HEK293 (cell line): ENCODE measurements at regions not wholly inside any gene's neighbourhood (a gene's known extent, or its start where the extent isn't known, plus 50 kb on each side); places are given as distances from the start of the nearest gene placed in this dataset.

Experiments used
- BCL11B ChIP-seq: fragments of 450-650 bp; formaldehyde crosslinking; IDR thresholded peaks from 2 replicates; pipeline ENCODE4 v1.5.1; 2016; ENCODE audit warnings: low read depth, missing biosample characterization, missing genetic modification characterization
- ZFP3 ChIP-seq: fragments of 450-650 bp; formaldehyde crosslinking; IDR thresholded peaks from 2 replicates; pipeline ENCODE4 v1.5.1; 2016; ENCODE audit warnings: low read depth, missing biosample characterization, missing genetic modification characterization
- ZNF155 ChIP-seq: fragments of 450-650 bp; formaldehyde crosslinking; IDR thresholded peaks from 2 replicates; pipeline ENCODE4 v1.5.1; 2016; ENCODE audit warnings: missing biosample characterization, missing genetic modification characterization
- ZNF292 ChIP-seq: fragments of 450-650 bp; formaldehyde crosslinking; IDR thresholded peaks from 2 replicates; pipeline ENCODE4 v1.5.1; 2016; ENCODE audit warnings: low read depth, missing biosample characterization, missing genetic modification characterization, borderline replicate concordance
- ZNF37A ChIP-seq: fragments of 450-650 bp; IDR thresholded peaks from 2 replicates; pipeline ENCODE4 v1.5.1; 2018; ENCODE audit warnings: missing biosample characterization, missing genetic modification characterization
- ZNF529 ChIP-seq: fragments of 450-650 bp; formaldehyde crosslinking; IDR thresholded peaks from 2 replicates; pipeline ENCODE4 v1.5.1; 2017; ENCODE audit warnings: missing genetic modification characterization, missing biosample characterization; ENCODE audit not compliant: insufficient replicate concordance
- ZNF76 ChIP-seq: fragments of 450-650 bp; formaldehyde crosslinking; IDR thresholded peaks from 2 replicates; pipeline ENCODE4; 2016; ENCODE audit warnings: low read depth, missing biosample characterization, missing genetic modification characterization, borderline replicate concordance
- TF ChIP-seq, protein P1 (sequence below): fragments of 450-650 bp; formaldehyde crosslinking; IDR thresholded peaks from 2 replicates; pipeline ENCODE4 v1.5.1; 2016; ENCODE audit warnings: missing biosample characterization, missing genetic modification characterization
- TF ChIP-seq, protein P2 (sequence below): fragments of 450-650 bp; formaldehyde crosslinking; IDR thresholded peaks from 2 replicates; pipeline ENCODE4 v1.5.1; 2016; ENCODE audit warnings: missing biosample characterization, missing genetic modification characterization
- TF ChIP-seq, protein P3 (sequence below): fragments of 450-650 bp; formaldehyde crosslinking; IDR thresholded peaks from 2 replicates; pipeline ENCODE4 v1.5.1; 2016; ENCODE audit warnings: missing biosample characterization, missing genetic modification characterization
- TF ChIP-seq, protein P4 (sequence below): sonication (generic); formaldehyde crosslinking; IDR thresholded peaks from 2 replicates; pipeline ENCODE4 v1.8.1; 2022; ENCODE audit warnings: mild to moderate bottlenecking, moderate library complexity, missing genetic modification reagents
- TF ChIP-seq, protein P5 (sequence below): fragments of 450-650 bp; formaldehyde crosslinking; IDR thresholded peaks from 2 replicates; pipeline ENCODE4 v1.5.1; 2016; ENCODE audit warnings: missing biosample characterization, missing genetic modification characterization
- TF ChIP-seq, protein P6 (sequence below): fragments of 450-650 bp; formaldehyde crosslinking; IDR thresholded peaks from 2 replicates; pipeline ENCODE4 v1.5.1; 2016; ENCODE audit warnings: missing biosample characterization, missing genetic modification characterization, low read depth

DNA sequence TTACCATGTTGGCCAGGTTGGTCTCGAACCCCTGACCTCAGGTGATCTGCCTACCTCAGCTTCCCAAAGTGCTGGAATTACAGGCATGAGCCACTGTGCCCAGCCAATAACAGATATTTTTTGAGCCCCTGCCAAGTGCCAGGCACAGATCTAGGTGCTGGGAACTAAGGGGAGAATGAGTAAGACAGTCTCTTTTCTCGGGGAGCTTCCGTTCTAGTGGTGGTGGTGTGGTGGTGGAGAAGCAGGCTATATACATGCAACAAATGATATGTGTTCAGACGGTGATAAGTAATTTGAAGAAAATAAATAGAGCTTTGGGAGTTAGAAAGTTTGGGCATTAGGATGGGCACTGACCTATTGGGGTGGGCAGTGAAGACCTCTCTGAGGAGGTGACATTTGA lies 76.7 kb upstream of the VKORC1L1 start:
- TF ChIP-seq, protein P1, sequence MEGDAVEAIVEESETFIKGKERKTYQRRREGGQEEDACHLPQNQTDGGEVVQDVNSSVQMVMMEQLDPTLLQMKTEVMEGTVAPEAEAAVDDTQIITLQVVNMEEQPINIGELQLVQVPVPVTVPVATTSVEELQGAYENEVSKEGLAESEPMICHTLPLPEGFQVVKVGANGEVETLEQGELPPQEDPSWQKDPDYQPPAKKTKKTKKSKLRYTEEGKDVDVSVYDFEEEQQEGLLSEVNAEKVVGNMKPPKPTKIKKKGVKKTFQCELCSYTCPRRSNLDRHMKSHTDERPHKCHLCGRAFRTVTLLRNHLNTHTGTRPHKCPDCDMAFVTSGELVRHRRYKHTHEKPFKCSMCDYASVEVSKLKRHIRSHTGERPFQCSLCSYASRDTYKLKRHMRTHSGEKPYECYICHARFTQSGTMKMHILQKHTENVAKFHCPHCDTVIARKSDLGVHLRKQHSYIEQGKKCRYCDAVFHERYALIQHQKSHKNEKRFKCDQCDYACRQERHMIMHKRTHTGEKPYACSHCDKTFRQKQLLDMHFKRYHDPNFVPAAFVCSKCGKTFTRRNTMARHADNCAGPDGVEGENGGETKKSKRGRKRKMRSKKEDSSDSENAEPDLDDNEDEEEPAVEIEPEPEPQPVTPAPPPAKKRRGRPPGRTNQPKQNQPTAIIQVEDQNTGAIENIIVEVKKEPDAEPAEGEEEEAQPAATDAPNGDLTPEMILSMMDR (tag by site-specific recombination): no peak
- no peak for TF ChIP-seq ZNF529 (tag by site-specific recombination)
- TF ChIP-seq, protein P2, sequence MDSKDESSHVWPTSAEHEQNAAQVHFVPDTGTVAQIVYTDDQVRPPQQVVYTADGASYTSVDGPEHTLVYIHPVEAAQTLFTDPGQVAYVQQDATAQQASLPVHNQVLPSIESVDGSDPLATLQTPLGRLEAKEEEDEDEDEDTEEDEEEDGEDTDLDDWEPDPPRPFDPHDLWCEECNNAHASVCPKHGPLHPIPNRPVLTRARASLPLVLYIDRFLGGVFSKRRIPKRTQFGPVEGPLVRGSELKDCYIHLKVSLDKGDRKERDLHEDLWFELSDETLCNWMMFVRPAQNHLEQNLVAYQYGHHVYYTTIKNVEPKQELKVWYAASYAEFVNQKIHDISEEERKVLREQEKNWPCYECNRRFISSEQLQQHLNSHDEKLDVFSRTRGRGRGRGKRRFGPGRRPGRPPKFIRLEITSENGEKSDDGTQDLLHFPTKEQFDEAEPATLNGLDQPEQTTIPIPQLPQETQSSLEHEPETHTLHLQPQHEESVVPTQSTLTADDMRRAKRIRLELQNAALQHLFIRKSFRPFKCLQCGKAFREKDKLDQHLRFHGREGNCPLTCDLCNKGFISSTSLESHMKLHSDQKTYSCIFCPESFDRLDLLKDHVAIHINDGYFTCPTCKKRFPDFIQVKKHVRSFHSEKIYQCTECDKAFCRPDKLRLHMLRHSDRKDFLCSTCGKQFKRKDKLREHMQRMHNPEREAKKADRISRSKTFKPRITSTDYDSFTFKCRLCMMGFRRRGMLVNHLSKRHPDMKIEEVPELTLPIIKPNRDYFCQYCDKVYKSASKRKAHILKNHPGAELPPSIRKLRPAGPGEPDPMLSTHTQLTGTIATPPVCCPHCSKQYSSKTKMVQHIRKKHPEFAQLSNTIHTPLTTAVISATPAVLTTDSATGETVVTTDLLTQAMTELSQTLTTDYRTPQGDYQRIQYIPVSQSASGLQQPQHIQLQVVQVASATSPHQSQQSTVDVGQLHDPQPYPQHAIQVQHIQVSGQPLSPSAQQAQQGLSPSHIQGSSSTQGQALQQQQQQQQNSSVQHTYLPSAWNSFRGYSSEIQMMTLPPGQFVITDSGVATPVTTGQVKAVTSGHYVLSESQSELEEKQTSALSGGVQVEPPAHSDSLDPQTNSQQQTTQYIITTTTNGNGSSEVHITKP (tag by site-specific recombination): no peak
- TF ChIP-seq, protein P3, sequence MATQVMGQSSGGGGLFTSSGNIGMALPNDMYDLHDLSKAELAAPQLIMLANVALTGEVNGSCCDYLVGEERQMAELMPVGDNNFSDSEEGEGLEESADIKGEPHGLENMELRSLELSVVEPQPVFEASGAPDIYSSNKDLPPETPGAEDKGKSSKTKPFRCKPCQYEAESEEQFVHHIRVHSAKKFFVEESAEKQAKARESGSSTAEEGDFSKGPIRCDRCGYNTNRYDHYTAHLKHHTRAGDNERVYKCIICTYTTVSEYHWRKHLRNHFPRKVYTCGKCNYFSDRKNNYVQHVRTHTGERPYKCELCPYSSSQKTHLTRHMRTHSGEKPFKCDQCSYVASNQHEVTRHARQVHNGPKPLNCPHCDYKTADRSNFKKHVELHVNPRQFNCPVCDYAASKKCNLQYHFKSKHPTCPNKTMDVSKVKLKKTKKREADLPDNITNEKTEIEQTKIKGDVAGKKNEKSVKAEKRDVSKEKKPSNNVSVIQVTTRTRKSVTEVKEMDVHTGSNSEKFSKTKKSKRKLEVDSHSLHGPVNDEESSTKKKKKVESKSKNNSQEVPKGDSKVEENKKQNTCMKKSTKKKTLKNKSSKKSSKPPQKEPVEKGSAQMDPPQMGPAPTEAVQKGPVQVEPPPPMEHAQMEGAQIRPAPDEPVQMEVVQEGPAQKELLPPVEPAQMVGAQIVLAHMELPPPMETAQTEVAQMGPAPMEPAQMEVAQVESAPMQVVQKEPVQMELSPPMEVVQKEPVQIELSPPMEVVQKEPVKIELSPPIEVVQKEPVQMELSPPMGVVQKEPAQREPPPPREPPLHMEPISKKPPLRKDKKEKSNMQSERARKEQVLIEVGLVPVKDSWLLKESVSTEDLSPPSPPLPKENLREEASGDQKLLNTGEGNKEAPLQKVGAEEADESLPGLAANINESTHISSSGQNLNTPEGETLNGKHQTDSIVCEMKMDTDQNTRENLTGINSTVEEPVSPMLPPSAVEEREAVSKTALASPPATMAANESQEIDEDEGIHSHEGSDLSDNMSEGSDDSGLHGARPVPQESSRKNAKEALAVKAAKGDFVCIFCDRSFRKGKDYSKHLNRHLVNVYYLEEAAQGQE (tag by site-specific recombination): no peak
- no peak for TF ChIP-seq ZNF292 (tag by site-specific recombination)
- TF ChIP-seq ZNF76: no peak
- no peak for TF ChIP-seq ZFP3 (tag by site-specific recombination)
- TF ChIP-seq, protein P4, sequence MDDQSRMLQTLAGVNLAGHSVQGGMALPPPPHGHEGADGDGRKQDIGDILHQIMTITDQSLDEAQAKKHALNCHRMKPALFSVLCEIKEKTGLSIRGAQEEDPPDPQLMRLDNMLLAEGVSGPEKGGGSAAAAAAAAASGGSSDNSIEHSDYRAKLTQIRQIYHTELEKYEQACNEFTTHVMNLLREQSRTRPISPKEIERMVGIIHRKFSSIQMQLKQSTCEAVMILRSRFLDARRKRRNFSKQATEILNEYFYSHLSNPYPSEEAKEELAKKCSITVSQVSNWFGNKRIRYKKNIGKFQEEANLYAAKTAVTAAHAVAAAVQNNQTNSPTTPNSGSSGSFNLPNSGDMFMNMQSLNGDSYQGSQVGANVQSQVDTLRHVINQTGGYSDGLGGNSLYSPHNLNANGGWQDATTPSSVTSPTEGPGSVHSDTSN (CRISPR knock-in tag): no peak
- TF ChIP-seq, protein P5, sequence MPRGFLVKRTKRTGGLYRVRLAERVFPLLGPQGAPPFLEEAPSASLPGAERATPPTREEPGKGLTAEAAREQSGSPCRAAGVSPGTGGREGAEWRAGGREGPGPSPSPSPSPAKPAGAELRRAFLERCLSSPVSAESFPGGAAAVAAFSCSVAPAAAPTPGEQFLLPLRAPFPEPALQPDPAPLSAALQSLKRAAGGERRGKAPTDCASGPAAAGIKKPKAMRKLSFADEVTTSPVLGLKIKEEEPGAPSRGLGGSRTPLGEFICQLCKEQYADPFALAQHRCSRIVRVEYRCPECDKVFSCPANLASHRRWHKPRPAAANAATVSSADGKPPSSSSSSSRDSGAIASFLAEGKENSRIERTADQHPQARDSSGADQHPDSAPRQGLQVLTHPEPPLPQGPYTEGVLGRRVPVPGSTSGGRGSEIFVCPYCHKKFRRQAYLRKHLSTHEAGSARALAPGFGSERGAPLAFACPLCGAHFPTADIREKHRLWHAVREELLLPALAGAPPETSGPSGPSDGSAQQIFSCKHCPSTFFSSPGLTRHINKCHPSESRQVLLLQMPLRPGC (tag by site-specific recombination): no peak
- TF ChIP-seq ZNF155 (tag by site-specific recombination): no peak
- TF ChIP-seq ZNF37A (tag by site-specific recombination): no peak
- TF ChIP-seq, protein P6, sequence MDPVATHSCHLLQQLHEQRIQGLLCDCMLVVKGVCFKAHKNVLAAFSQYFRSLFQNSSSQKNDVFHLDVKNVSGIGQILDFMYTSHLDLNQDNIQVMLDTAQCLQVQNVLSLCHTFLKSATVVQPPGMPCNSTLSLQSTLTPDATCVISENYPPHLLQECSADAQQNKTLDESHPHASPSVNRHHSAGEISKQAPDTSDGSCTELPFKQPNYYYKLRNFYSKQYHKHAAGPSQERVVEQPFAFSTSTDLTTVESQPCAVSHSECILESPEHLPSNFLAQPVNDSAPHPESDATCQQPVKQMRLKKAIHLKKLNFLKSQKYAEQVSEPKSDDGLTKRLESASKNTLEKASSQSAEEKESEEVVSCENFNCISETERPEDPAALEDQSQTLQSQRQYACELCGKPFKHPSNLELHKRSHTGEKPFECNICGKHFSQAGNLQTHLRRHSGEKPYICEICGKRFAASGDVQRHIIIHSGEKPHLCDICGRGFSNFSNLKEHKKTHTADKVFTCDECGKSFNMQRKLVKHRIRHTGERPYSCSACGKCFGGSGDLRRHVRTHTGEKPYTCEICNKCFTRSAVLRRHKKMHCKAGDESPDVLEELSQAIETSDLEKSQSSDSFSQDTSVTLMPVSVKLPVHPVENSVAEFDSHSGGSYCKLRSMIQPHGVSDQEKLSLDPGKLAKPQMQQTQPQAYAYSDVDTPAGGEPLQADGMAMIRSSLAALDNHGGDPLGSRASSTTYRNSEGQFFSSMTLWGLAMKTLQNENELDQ (tag by site-specific recombination): no peak
- no peak for TF ChIP-seq BCL11B
